Activated naive CD8-positive, alpha-beta T cell treated with anti-CD3 and anti-CD28 coated beads, Interleukin-2, amount 50 U/mL, for 24 hours (primary cell): ENCODE measurements at regions not wholly inside any gene's neighbourhood (a gene's known extent, or its start where the extent isn't known, plus 50 kb on each side); places are given as distances from the start of the nearest gene placed in this dataset.
"Not testable (repeated sequence)": the region's sequence is repeated elsewhere in the genome, so short reads cannot be mapped to it uniquely, and the experiment has no call there.

Experiments
- ATAC-seq: fragments of 150-1000 bp; cut with Tn5 transposase; one replicate; pipeline ENCODE4 v1.10.0; 2021
- DNase-seq: peaks from one replicate; pipeline ENCODE4 v3.0.0; 2021
- H3K27ac Mint-ChIP-seq: one replicate; pipeline ENCODE4 v1.8.0; 2021; ENCODE audit warnings: mild to moderate bottlenecking, mixed read lengths
- H3K27me3 Mint-ChIP-seq: one replicate; pipeline ENCODE4 v1.8.0; 2021; ENCODE audit warnings: mixed read lengths
- H3K36me3 Mint-ChIP-seq: one replicate; pipeline ENCODE4 v1.8.0; 2021; ENCODE audit warnings: low read depth, mixed read lengths
- H3K4me1 Mint-ChIP-seq: one replicate; pipeline ENCODE4 v1.8.0; 2021; ENCODE audit warnings: mixed read lengths
- H3K4me3 Mint-ChIP-seq: one replicate; pipeline ENCODE4 v1.8.0; 2021; ENCODE audit warnings: mild to moderate bottlenecking, moderate library complexity, mixed read lengths
- H3K9me3 Mint-ChIP-seq: one replicate; pipeline ENCODE4 v1.8.0; 2021; ENCODE audit warnings: mixed read lengths

GRCh38 chr6:66189915-66190314 lies 482.9 kb upstream of the EYS start:
- Mint-ChIP-seq H3K9me3 (peaks cover 16% of the 10 kb centered on the region), H3K27me3 (no peaks in the 10 kb centered on the region), H3K36me3 (no peaks in the 10 kb centered on the region), H3K27ac (no peak overlapping the region), H3K4me1 (no peaks in the 10 kb centered on the region), H3K4me3 (no peak overlapping the region)
- no peak for DNase-seq
- ATAC-seq = no peak

GRCh38 chr6:66186756-66187155 lies 479.7 kb upstream of the EYS start:
- no peaks in the 10 kb centered on the region for H3K4me1 Mint-ChIP-seq
- no peaks in the 10 kb centered on the region for H3K27me3 Mint-ChIP-seq
- DNase-seq = no peak
- no peak overlapping the region for H3K27ac Mint-ChIP-seq
- ATAC-seq = no peak
- H3K9me3 Mint-ChIP-seq = peaks cover 16% of the 10 kb centered on the region
- H3K36me3 Mint-ChIP-seq = no peaks in the 10 kb centered on the region
- H3K4me3 Mint-ChIP-seq = no peak overlapping the region

DNA sequence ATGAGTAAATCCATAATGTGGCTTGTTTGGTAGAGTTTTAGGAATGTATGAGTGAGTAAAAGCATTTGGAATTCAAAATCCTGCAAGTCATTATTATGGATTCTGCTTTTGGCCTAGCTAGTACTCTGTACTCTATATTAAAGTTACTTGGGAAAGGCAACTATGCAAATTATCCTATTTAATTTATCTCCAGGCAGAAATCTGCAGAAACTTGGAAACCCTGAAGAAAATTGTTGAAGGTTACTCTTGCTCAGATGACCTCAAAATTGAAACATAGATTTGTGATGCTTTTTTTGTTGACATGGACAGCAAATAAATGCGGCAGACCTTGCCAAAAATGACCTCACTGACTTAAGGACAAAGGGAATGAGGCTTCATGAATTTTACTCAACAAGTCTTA lies 477.1 kb upstream of the EYS start:
- Mint-ChIP-seq H3K4me1 (no peaks in the 10 kb centered on the region), H3K27ac (no peak overlapping the region), H3K9me3 (peaks cover 15% of the 10 kb centered on the region), H3K27me3 (no peaks in the 10 kb centered on the region), H3K4me3 (no peak overlapping the region), H3K36me3 (no peaks in the 10 kb centered on the region)
- ATAC-seq = no peak
- no peak for DNase-seq

GRCh38 chr6:66179361-66179760 lies 472.3 kb upstream of the EYS start:
- Mint-ChIP-seq H3K36me3 (no peaks in the 10 kb centered on the region), H3K9me3 (peaks cover 4% of the 10 kb centered on the region), H3K27me3 (no peaks in the 10 kb centered on the region), H3K4me3 (no peak overlapping the region), H3K4me1 (no peaks in the 10 kb centered on the region), H3K27ac (no peak overlapping the region)
- DNase-seq (no peak), ATAC-seq (no peak)

DNA sequence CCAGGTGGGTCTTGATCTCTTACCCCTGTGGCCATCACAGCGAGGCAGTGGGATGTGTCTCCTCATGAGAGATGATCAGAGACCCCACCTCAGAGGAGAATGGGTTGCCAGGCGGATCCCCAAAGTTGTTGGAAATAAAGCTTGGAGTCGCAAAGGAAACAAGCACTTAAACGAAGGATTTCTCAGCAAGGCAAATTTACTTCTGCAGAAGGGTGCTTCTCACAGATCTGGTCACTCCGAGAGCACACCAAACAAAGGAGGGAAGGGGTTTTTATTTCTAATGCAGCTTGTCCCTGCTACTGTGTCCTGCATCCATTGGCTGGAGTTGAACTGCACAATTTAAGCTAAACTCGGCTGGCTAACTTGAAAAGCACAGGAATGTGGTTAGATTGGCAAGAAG lies 466.6 kb upstream of the EYS start:
- DNase-seq = no peak
- H3K4me1 Mint-ChIP-seq = no peaks in the 10 kb centered on the region
- no peak for ATAC-seq

DNA sequence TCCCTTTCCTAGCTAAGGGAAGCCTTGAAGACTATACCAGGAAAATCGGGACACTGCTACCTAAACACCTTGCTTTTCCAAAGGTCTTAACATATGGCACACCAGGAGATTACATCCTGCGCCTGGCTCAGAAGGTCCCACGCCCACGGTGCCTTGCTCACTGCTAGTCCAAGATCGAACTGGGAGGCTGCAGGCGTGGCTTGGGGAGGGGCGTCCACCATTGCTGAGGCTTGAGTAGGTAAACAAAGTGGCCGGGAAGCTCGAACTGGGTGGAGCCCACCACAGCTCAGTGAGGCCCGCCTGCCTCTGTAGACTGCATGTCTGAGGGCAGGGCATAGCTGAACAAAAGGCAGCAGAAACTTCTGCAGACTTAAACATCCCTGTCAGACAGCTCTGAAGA lies 459.7 kb upstream of the EYS start:
- H3K4me1 Mint-ChIP-seq, H3K27ac Mint-ChIP-seq, DNase-seq, H3K4me3 Mint-ChIP-seq, H3K27me3 Mint-ChIP-seq, ATAC-seq, H3K36me3 Mint-ChIP-seq: not testable (repeated sequence)
- peaks cover 44% of the 10 kb centered on the region for H3K9me3 Mint-ChIP-seq

More for the DNA sequence above, 466.6 kb upstream of the EYS start:
- peaks cover 20% of the 10 kb centered on the region for H3K9me3 Mint-ChIP-seq
- no peaks in the 10 kb centered on the region for H3K27me3 Mint-ChIP-seq
- H3K27ac Mint-ChIP-seq = no peak overlapping the region
- no peak overlapping the region for H3K4me3 Mint-ChIP-seq
- no peaks in the 10 kb centered on the region for H3K36me3 Mint-ChIP-seq

DNA sequence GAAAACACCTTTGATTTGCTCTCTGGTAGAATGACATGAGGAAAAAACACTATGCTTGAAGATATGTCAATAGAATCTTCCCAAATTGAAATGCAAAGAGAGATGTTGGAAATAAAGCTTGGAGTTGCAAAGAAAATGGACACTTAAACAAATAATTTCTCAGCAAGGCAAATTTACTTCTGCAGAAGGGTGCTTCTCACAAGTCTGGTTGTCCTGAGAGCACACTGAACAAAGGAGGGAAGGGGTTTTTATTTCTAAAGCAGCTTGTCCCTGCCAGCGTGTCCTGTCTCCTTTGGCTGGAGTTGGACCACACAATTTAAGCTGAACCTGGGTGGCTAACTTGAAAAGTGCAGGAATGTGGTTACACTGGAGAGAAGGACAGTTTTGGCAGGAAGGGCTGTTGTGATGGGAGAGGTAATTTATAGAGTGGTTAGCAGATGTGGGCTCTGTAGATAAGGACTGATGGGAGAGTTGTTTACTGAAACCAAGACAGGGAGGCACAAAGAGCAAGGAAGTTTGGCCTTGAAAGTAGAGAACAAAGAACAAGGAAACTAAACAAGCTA lies 454.6 kb upstream of the EYS start:
- H3K27ac Mint-ChIP-seq = no peak overlapping the region
- no peaks in the 10 kb centered on the region for H3K4me1 Mint-ChIP-seq
- H3K36me3 Mint-ChIP-seq = no peaks in the 10 kb centered on the region
- H3K9me3 Mint-ChIP-seq = peaks cover 45% of the 10 kb centered on the region
- ATAC-seq = no peak
- no peak for DNase-seq
- H3K4me3 Mint-ChIP-seq = no peak overlapping the region
- no peaks in the 10 kb centered on the region for H3K27me3 Mint-ChIP-seq

DNA sequence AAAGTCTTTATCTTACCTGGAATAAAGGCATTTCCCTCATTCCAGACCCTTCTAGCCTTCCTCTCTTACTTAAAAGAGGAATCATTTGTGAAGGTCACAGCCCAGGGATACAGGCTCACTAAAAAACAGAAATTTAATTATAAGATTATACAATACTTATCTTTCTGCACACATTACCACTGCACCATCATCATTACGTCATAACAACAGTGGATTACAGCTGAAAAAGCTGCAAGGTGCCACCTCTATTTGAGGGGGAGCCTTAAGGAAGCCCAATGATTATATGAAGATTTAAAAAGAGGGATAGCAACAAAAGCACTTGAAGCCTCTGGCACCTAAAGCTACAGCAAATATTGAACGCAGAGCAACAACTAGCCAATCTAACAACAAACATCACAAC lies 452.9 kb upstream of the EYS start:
- Mint-ChIP-seq H3K4me3 (no peak overlapping the region), H3K9me3 (peaks cover 36% of the 10 kb centered on the region), H3K4me1 (no peaks in the 10 kb centered on the region), H3K27me3 (no peaks in the 10 kb centered on the region), H3K27ac (no peak overlapping the region), H3K36me3 (no peaks in the 10 kb centered on the region)
- no peak for ATAC-seq
- DNase-seq = no peak

DNA sequence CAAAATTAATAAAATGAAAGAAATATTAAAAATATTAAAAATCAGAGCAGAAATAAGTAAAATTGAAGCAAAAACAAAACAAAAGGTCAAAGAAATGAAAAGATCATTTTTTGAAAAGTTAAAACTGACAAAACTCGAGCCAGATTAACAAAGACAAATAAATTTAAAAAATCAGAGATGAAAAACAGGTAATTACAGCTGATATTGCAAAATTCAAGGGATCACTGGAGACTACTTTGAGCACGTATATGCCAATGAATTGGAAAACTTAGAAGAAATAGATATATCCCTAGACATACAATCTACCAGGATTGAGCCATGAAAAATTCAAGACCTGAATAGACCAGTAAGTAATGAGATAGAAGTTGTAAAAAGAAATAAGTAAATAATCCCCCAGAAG lies 446.2 kb upstream of the EYS start:
- no peaks in the 10 kb centered on the region for H3K36me3 Mint-ChIP-seq
- no peaks in the 10 kb centered on the region for H3K4me1 Mint-ChIP-seq
- no peak overlapping the region for H3K4me3 Mint-ChIP-seq
- no peak for DNase-seq
- no peaks in the 10 kb centered on the region for H3K27me3 Mint-ChIP-seq
- peaks cover 12% of the 10 kb centered on the region for H3K9me3 Mint-ChIP-seq
- no peak for ATAC-seq
- H3K27ac Mint-ChIP-seq = no peak overlapping the region

GRCh38 chr6:66149132-66149531 lies 442.1 kb upstream of the EYS start:
- Mint-ChIP-seq H3K4me1 (no peaks in the 10 kb centered on the region), H3K4me3 (no peak overlapping the region), H3K36me3 (no peaks in the 10 kb centered on the region), H3K27me3 (no peaks in the 10 kb centered on the region), H3K27ac (no peak overlapping the region), H3K9me3 (peaks cover 5% of the 10 kb centered on the region)
- DNase-seq = no peak
- no peak for ATAC-seq

DNA sequence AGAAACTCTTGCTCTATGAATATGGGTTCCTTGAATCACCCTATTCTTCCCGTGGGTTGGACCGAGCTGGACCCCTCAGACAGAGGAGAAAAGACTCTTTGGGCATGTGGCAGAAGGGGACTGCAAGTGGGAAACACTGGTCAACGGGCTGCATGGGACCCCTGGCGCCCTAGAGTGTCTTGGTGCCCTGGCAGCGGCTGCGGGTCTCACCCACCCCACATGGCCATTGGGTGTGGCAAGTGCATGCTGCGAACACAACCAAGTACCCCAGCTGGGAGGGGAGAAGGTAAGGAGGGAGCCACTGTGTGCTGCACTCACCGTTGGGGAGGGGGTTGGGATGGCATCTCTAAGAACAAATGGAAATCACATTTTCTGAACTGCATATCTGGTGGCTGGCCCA lies 438.8 kb upstream of the EYS start:
- no peaks in the 10 kb centered on the region for H3K36me3 Mint-ChIP-seq
- no peaks in the 10 kb centered on the region for H3K27me3 Mint-ChIP-seq
- DNase-seq (no peak), ATAC-seq (no peak)
- H3K4me1 Mint-ChIP-seq = no peaks in the 10 kb centered on the region
- H3K4me3 Mint-ChIP-seq = no peak overlapping the region
- H3K9me3 Mint-ChIP-seq = no peaks in the 10 kb centered on the region
- no peak overlapping the region for H3K27ac Mint-ChIP-seq

DNA sequence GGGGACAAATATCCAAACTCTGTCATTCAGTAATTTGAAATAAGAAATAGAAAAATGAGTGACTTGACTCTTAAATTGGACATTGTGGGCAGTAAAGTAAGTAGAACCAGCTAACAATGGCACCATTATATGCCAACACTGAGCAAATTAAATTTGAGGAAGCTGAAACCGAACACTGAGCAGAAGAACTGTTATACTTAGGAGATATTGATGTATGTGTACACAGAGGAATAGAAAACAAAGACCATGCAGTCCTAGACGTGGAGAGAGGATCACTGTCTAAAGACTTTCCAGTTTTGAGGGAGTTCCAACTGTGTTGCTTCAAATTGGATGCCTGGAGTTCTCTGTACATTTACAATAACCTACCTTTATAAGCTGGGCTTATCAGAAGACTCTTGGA lies 427.0 kb upstream of the EYS start:
- Mint-ChIP-seq H3K4me1 (no peaks in the 10 kb centered on the region), H3K36me3 (no peaks in the 10 kb centered on the region), H3K27ac (no peak overlapping the region), H3K27me3 (no peaks in the 10 kb centered on the region), H3K4me3 (no peak overlapping the region), H3K9me3 (peaks cover 10% of the 10 kb centered on the region)
- DNase-seq (no peak), ATAC-seq (no peak)

- ATAC-seq (no peak), DNase-seq (no peak)
- Mint-ChIP-seq H3K27ac (no peak overlapping the region), H3K9me3 (peaks cover 15% of the 10 kb centered on the region), H3K4me1 (no peaks in the 10 kb centered on the region), H3K36me3 (no peaks in the 10 kb centered on the region), H3K27me3 (no peaks in the 10 kb centered on the region), H3K4me3 (no peak overlapping the region)
These were observed 421.6 kb upstream of the EYS start for GRCh38 chr6:66128656-66129055.

DNA sequence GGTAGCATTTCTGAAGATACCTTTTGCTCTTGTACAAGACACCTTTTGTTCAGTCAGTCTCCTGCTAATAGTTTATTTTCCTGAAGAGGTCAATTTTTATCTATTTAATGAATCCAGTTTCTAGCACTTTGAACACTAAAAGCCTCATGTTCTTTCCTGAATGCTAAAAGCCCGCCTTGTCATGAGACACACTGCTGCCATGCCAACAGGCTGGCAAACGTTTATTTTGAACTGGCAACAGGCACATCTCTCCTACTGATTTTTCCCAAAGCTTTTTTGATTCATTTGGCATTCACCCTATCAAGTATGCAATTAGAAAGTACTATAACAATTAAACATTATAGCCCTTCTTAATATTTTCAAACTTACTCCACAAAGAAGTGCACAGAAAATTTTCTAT lies 421.2 kb upstream of the EYS start:
- Mint-ChIP-seq H3K4me1 (no peaks in the 10 kb centered on the region), H3K27ac (no peak overlapping the region), H3K9me3 (peaks cover 15% of the 10 kb centered on the region), H3K27me3 (no peaks in the 10 kb centered on the region), H3K4me3 (no peak overlapping the region), H3K36me3 (no peaks in the 10 kb centered on the region)
- ATAC-seq (no peak), DNase-seq (no peak)

GRCh38 chr6:66127061-66127460 lies 420.0 kb upstream of the EYS start:
- DNase-seq (no peak), ATAC-seq (no peak)
- Mint-ChIP-seq H3K36me3 (no peaks in the 10 kb centered on the region), H3K27ac (no peak overlapping the region), H3K4me3 (no peak overlapping the region), H3K27me3 (no peaks in the 10 kb centered on the region), H3K9me3 (peaks cover 13% of the 10 kb centered on the region), H3K4me1 (no peaks in the 10 kb centered on the region)

GRCh38 chr6:66126358-66126757 lies 419.3 kb upstream of the EYS start:
- H3K36me3 Mint-ChIP-seq = no peaks in the 10 kb centered on the region
- no peak overlapping the region for H3K4me3 Mint-ChIP-seq
- ATAC-seq (no peak), DNase-seq (no peak)
- no peaks in the 10 kb centered on the region for H3K4me1 Mint-ChIP-seq
- H3K27ac Mint-ChIP-seq = no peak overlapping the region
- no peaks in the 10 kb centered on the region for H3K27me3 Mint-ChIP-seq
- H3K9me3 Mint-ChIP-seq = peaks cover 14% of the 10 kb centered on the region
